Osteocyte (in vitro differentiated cells): ENCODE measurements at regions not wholly inside any gene's neighbourhood (a gene's known extent, or its start where the extent isn't known, plus 50 kb on each side); places are given as distances from the start of the nearest gene placed in this dataset.

Experiments
- DNase-seq: peaks from one replicate; pipeline ENCODE4 v3.0.0; 2021; ENCODE audit warnings: mixed read lengths; ENCODE audit not compliant: unreplicated experiment; ENCODE audit errors: extremely low spot score
- H3K27ac Mint-ChIP-seq: one replicate; pipeline ENCODE4 v1.8.0; 2021; ENCODE audit warnings: mild to moderate bottlenecking, mixed read lengths; ENCODE audit not compliant: unreplicated experiment
- H3K27me3 Mint-ChIP-seq: one replicate; pipeline ENCODE4 v1.8.0; 2021; ENCODE audit warnings: mixed read lengths; ENCODE audit not compliant: unreplicated experiment
- H3K36me3 Mint-ChIP-seq: one replicate; pipeline ENCODE4 v1.8.0; 2021; ENCODE audit warnings: mixed read lengths; ENCODE audit not compliant: unreplicated experiment
- H3K4me1 Mint-ChIP-seq: one replicate; pipeline ENCODE4 v1.8.0; 2021; ENCODE audit warnings: mixed read lengths; ENCODE audit not compliant: unreplicated experiment
- H3K4me3 Mint-ChIP-seq: one replicate; pipeline ENCODE4 v1.8.0; 2021; ENCODE audit warnings: mild to moderate bottlenecking, moderate library complexity, mixed read lengths; ENCODE audit not compliant: unreplicated experiment
- H3K9me3 Mint-ChIP-seq: one replicate; pipeline ENCODE4 v1.8.0; 2021; ENCODE audit warnings: mixed read lengths; ENCODE audit not compliant: unreplicated experiment
- microRNA-seq: library from miRNA; unstranded; fragments of <30 nt; microRNA quantifications from one replicate; pipeline ENCODE4 v1.1.0, GENCODE V29; 2020; ENCODE audit not compliant: unreplicated experiment
- TF ChIP-seq, protein P1 (sequence below): fragments of 200-600 bp; sonication (generic); IDR thresholded peaks from 2 replicates; pipeline ENCODE4 v1.5.0; 2021; ENCODE audit warnings: antibody characterized with exemption, mild to moderate bottlenecking, moderate library complexity

DNA sequence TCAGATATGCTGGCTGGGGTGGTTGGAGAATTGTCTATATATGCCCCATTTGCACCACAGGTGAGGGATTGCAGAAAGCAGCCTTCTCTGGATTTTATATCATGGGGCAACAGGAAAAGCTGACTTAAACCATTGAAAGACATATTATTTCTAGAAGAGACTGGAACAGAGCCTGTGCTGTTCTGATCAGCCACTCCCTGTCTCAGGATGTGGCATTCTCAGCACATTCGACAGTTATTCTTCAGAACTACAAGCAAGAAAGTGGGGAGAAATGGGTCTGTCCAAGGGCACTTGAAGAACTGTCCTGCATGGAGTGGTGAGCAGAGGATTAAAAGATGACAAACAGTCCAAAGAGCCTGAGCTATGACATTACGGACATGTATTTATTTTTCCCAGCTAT lies 67.8 kb upstream of the EPHA5 start:
- no peak overlapping the region for H3K27ac Mint-ChIP-seq
- TF ChIP-seq, protein P1, sequence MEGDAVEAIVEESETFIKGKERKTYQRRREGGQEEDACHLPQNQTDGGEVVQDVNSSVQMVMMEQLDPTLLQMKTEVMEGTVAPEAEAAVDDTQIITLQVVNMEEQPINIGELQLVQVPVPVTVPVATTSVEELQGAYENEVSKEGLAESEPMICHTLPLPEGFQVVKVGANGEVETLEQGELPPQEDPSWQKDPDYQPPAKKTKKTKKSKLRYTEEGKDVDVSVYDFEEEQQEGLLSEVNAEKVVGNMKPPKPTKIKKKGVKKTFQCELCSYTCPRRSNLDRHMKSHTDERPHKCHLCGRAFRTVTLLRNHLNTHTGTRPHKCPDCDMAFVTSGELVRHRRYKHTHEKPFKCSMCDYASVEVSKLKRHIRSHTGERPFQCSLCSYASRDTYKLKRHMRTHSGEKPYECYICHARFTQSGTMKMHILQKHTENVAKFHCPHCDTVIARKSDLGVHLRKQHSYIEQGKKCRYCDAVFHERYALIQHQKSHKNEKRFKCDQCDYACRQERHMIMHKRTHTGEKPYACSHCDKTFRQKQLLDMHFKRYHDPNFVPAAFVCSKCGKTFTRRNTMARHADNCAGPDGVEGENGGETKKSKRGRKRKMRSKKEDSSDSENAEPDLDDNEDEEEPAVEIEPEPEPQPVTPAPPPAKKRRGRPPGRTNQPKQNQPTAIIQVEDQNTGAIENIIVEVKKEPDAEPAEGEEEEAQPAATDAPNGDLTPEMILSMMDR = no peak
- H3K4me1 Mint-ChIP-seq = no peaks in the 10 kb centered on the region
- H3K9me3 Mint-ChIP-seq = no peaks in the 10 kb centered on the region
- no peak for DNase-seq
- H3K27me3 Mint-ChIP-seq = no peaks in the 10 kb centered on the region
- H3K36me3 Mint-ChIP-seq = no peaks in the 10 kb centered on the region
- no peak overlapping the region for H3K4me3 Mint-ChIP-seq

DNA sequence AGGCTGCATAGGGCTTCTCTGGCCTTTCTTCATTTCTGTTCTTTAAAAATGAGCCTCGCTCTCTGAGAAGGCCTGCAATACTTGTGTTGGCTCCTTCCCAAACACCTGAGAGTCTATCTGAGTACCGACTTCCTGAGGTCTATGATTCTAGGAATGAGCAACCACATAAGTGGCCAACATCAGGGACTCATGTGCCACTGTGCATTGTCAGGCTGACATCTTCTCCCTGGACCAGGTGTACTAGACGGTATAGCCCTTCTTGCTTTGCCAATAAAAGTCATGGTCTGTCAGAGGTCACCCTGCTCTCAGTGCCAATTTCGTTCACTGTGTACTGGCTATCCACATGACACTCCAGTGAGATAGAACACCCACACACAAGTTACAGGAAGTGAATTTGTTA lies 67.4 kb upstream of the EPHA5 start:
- no peak for DNase-seq
- H3K27me3 Mint-ChIP-seq = no peaks in the 10 kb centered on the region
- H3K4me1 Mint-ChIP-seq = no peaks in the 10 kb centered on the region
- H3K4me3 Mint-ChIP-seq = no peak overlapping the region
- no peak overlapping the region for H3K27ac Mint-ChIP-seq
- TF ChIP-seq, protein P1 = no peak
- H3K9me3 Mint-ChIP-seq = no peaks in the 10 kb centered on the region
- H3K36me3 Mint-ChIP-seq = no peaks in the 10 kb centered on the region

DNA sequence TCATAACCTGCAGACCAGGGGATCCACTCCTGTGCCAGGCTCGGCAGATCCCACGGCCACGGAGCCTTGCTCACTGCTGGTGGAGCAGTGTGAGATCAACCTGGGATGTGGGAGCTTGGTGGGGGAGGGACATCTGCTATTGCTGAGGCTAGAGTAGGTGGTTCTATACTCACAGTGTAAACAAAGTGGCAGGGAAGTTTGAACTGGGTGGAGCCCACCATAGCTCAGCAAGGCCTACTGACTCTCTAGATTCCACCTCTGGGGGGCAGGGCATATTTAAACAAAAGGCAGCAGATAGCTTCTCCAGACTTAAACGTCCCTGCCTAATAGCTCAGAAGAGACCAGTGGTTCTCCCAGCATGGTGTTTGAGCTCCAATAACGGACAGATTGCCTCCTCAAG lies 54.7 kb upstream of the EPHA5 start:
- no peak for DNase-seq
- peaks cover 43% of the 10 kb centered on the region for H3K9me3 Mint-ChIP-seq
- H3K27me3 Mint-ChIP-seq = no peaks in the 10 kb centered on the region
- peaks cover 14% of the 10 kb centered on the region for H3K36me3 Mint-ChIP-seq
- no peaks in the 10 kb centered on the region for H3K4me1 Mint-ChIP-seq
- no peak overlapping the region for H3K4me3 Mint-ChIP-seq
- H3K27ac Mint-ChIP-seq = no peak overlapping the region
- TF ChIP-seq, protein P1 = no peak

Small RNAs in the stretch of these regions (microRNA-seq; reads per million reads assigned to microRNA genes)
- 95.3 reads per million, percentile 51 among the genes with 10 or more reads in this experiment for gene MIR1269A
